Left forelimb (tissue), 1 donor: ENCODE measurements at regions not wholly inside any gene's neighbourhood (a gene's known extent, or its start where the extent isn't known, plus 50 kb on each side); places are given as distances from the start of the nearest gene placed in this dataset.

Experiments
- DNase-seq: peaks from one replicate; pipeline ENCODE4 v3.0.0-alpha.2; 2018; ENCODE audit warnings: low spot score

DNA sequence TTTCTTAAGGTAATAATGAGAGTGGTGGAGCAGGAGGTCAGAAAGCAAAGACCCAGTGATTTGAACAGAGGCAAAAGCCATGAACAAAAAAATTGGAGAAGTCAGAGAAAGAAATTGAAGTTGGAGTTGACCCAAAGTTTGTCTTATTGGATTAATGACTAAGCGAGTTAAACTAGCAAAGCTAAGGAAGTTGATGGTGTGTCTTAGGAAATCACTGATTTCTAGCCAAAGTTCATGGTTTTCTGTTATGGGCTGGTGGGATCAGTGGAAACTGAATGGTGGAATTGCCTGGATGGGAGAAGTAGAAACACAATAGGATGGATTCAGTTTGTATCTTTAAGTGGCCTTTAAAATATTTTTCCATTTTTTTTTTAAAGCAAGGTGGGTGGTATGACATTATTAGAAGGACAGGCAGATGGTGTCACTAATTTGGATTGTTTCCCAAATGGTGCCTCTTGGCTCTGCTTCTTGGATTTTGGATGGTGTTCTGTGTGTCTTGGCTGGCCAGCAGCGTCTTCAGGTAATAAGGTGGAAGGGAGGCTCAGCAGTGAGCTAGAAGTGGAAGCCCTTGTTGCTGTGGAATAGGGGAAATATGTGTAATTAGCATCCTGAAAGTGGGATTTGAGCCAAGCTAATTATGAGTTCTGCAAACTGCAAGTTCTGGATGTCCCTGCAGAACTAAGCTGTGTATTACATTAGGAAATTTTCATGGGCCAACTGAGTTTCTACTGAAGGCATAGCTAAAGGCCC, 302.9 kb downstream of the LMO7 start:
- no peak for DNase-seq

DNA sequence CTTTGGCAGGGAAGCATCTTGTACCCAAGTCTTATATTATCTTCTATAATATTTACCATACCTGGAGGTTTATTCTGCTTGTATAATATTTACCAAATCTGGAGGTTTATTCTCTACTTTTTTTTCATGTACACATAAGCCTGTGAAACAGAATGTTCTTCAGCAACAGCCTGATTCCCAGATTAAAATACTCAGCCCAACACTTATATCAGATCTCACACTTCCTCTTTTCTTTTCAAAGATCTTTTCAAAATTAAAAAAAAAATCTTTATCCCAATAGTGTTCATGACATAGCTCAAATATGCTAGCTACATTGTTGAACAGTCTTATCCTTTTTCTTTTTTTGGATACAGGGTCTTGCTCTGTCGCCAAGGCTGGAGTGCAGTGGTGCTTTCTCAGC, 300.7 kb downstream of the LMO7 start:
- no peak for DNase-seq

DNA sequence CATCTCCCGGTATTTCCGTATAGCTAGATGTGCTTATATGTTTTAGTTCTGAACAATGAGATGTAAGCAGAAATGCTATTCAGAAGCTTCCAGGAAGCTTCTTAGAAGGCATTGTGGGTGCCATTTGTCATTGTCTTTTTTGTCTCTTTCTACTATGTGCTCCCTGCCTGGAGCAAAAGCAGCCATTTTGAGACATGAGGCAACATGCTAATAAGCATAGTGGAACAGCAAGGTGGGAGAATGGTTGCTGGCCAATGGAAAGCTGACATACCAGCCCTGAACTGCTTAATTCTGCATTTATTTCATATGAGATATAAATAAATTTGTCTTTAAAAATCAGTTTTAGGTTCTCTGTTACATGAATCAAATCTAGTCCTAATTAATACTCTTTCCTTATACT, 299.7 kb downstream of the LMO7 start:
- no peak for DNase-seq

DNA sequence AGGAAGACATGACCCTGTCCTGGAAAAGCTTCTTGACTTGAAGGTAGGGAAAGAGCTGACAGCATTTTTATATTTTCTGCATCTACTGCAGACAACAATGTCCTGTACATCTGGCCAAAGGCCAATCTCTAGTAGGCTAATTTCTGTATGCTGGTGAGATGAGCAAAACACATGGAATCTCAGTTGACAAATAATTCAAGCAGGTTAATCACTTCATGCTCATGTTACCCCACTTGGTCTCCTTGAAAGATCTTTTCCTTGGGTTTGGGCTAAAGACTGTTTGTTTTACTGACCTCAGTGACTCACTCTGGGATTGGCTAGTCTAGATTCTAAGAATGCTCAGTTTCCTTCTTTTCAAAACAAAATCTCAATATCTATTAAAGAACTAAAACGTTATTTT, 298.8 kb downstream of the LMO7 start:
- no peak for DNase-seq

DNA sequence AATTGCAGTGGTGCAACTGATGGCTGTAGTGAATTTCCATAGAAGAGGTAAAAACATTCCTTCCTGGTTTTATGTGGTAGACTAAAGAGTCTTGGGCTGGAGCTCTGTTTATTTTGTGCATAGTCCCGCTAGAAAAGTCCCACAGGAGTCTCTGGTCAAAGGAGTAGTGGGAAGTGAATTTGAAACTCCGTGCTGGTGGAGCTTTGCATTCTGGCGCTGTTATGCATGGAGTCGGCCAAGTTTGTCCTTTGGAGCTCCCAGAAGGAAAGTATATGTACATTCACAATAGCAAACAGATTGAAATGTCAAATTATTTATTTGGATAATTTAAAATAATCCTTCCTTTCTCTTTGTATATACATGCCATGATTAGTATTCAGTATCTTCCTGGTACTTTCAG, 296.5 kb downstream of the LMO7 start:
- peak; percentile 70 for DNase-seq

DNA sequence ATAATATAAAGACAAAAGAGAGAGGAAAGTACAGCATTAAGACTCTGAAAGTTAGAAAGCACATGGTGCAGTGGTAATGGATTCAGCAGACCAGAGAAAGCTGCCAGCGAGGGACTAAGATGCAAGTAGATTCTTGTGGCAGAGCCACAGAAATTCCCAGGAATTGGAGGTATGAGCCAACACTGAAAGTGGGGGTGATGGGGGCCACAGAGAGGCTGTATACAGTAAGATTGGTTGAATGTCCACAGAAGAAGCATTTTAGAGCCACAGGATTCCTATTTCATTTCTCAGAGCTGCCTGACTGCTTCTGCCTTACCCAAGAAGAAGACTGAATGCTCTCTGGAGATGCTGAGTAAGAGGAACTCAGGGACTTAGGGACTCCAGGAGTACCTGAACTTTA, 295.0 kb downstream of the LMO7 start:
- no peak for DNase-seq

DNA sequence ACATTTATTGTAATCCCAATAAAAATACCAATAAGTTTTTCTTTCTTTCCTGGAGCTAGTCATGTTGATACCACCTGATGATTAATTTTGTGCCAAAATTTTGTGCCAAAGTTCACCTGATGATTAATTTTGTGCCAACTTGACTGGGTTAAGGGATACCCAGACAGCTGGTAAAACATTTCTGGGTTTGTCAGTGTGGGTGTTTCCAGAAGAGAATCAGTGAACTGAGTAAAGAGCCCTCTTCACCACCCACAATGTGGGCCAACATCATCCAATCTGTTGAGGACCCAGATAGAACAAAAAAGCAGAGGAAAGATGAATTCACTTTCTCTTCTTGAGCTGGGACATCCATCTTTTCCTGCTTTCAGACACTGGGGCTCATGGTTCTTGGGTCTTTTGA, 292.9 kb downstream of the LMO7 start:
- DNase-seq, result no peak

DNA sequence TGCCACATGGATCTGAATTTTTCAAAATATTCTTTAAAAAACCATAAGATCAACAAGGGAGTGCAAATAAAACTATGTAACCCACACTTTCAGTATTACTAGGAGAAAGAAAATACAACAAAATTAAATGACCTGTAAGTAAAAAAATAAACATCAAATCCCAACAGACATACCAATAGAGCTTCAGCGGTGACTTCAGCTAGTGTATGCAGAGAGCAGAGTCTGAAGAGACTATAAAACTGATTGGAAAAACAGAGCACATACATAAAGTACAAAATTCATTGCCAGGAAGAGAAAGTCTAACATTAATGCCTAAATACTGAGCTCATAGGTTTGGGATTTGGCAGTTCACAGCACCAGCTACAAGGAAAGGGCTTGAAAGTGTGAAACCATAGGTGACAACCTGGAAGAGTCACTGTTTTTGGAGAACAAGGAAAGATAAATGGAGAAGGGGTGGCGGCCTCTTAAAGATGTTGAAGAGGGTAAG, 291.1 kb downstream of the LMO7 start:
- DNase-seq, result no peak

DNA sequence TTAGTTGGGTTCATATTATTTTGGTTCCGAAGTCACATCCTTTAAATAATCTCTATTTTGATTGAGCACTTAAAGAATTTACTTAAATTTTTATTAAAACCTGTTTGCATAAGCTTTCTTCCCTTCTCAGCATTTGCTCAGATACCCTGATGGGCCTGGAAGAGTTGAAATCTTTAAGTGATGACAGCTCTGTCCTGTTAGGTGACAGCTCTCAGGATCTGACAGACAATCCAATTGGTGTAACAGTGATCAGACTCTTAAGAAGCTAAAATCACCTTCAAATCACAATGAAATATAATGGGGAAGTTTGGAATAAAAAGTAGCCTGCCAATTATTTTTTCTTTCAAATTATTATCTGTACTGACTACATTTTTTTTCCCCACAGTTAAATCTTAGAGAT, 284.4 kb downstream of the LMO7 start:
- no peak for DNase-seq

DNA sequence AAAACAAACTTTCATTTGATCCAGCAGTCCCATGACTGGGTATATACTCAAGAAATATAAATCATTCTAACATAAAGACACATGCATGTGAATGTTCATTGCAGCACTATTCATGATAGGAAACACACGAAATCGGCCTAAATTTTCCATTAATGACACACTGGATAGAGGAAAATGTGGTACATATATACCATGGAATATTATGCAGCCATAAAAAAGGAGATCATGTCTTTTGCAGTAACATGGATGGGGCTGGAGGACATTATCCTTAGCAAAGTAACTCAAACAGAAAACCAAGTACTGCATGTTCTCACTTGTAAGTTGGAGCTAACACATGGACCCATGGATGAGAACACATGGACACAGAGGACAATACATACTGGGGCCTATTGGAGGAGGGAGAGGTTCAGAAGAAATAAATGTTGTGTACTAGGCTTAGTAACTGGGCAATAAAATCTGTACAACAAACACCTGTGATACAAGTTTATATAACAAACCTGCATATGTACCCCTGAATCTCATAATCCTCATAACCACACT, 283.6 kb downstream of the LMO7 start:
- no peak for DNase-seq

DNA sequence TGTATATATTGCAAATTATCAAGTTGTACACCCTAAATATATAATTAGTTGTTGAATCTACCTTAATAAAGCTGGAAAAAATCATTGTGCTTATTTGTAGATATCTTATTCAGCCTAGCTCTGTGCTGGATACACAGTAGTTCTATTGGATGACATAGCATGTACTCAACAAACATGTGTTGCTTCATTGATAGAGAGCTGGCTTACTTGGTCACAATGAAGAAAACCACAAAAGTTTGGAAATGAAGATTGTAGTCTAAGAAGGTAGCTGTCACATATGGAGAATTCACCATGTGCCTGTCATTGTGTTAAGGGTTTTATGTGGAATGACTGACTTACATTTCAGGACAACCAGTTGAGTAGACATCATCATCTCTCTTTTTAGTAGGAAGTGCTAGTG, 278.9 kb downstream of the LMO7 start:
- DNase-seq, result no peak

DNA sequence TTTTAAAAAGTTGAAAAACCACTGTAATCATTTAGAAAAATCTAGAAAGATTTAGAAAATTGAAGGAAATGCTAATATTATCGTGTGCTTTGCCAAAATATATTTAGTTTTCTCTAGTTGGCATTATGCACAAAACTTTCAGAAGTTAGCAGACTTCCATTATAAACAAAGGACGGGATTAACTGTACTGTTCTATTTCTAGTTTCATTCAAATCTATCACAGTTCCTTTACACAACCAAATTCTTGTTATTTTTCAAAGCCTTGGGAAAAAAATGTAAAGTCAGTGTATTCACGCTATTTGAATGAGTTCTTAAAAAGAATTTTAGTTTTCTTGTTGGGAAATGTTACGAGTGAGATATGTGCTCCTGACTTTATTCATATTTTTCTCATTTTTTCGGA, 277.8 kb downstream of the LMO7 start:
- no peak for DNase-seq

DNA sequence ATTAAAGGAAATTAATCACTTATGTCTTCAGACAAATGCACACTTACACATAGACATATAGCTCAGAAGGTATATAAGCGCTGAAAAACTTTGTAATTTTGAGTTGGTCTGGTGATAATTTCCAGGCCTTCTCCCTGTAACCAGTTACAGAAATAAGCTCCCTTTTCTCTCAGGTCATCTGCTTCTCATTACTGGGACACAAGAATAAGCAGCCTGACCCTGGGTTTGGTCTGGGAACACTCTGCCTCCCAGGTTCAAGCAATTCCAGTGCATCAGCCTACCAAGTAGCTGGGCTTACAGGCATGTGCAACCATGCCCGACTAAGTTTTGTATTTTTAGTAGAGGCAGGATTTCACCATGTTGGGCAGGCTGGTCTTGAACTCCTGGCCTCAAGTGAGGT, 274.5 kb downstream of the LMO7 start:
- no peak for DNase-seq
